GM13977 (cell line): ENCODE measurements at regions not wholly inside any gene's neighbourhood (a gene's known extent, or its start where the extent isn't known, plus 50 kb on each side); places are given as distances from the start of the nearest gene placed in this dataset.

Experiments used
- DNase-seq: peaks from one replicate; pipeline ENCODE4 v3.0.0; 2012; ENCODE audit warnings: low spot score
- in situ Hi-C: fragments of 300-500 bp; cut with MboI; formaldehyde crosslinking; loops from one replicate; pipeline ENCODE4 v1.12.0; 2022; ENCODE audit warnings: low sequenced_read_pairs, low pct_unique_long_range_greater_than_20kb, mixed read lengths, inconsistent platforms; ENCODE audit not compliant: unreplicated experiment
- TF ChIP-seq, protein P1 (sequence below): IDR thresholded peaks from 2 replicates; pipeline ENCODE4 v1.5.1; 2012; ENCODE audit warnings: mild to moderate bottlenecking, control low read depth; ENCODE audit not compliant: insufficient read depth; ENCODE audit errors: extremely low read depth, missing control alignments

DNA sequence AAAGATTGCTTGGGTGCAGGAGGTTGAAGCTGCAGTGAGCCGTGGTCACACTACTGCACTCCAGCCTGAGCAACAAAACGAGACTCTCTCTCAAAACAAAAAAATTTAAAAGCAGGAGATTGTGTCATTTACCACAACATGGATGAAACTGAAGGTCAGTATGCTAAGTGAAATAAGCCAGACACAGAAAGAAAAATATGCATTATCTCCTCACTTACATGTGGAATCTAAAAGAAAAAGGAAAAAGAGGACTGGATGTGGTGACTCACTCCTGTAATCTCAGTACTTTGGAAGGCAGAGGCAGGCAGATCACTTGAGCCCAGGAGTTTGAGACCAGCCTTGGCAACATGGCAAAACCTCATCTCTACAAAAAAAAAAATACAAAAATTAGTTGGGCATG, 146.8 kb upstream of the DAPK1 start:
- in situ Hi-C loops, result no loop called here
- no peak for DNase-seq
- TF ChIP-seq, protein P1, sequence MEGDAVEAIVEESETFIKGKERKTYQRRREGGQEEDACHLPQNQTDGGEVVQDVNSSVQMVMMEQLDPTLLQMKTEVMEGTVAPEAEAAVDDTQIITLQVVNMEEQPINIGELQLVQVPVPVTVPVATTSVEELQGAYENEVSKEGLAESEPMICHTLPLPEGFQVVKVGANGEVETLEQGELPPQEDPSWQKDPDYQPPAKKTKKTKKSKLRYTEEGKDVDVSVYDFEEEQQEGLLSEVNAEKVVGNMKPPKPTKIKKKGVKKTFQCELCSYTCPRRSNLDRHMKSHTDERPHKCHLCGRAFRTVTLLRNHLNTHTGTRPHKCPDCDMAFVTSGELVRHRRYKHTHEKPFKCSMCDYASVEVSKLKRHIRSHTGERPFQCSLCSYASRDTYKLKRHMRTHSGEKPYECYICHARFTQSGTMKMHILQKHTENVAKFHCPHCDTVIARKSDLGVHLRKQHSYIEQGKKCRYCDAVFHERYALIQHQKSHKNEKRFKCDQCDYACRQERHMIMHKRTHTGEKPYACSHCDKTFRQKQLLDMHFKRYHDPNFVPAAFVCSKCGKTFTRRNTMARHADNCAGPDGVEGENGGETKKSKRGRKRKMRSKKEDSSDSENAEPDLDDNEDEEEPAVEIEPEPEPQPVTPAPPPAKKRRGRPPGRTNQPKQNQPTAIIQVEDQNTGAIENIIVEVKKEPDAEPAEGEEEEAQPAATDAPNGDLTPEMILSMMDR, result no peak

DNA sequence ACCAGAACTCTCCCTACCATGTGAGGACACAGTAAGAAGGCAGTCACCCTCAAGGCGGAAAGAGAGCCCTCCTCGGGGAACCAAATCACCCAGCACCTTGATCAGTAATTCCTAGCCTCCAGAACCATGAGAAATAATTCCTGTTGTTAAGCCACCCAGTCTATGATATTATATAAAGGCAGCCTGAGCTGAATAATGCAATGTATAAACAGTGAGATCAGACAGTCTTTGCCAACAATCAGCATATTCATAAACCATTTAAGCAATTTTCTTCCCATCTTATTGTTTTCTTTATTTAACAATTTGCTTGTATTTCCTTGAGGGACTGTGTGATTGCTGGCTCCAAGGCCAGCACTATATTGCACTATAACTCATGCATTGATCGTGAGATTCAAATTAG, 144.4 kb upstream of the DAPK1 start:
- TF ChIP-seq, protein P1, result no peak
- no peak for DNase-seq
- in situ Hi-C loops, result no loop called here

DNA sequence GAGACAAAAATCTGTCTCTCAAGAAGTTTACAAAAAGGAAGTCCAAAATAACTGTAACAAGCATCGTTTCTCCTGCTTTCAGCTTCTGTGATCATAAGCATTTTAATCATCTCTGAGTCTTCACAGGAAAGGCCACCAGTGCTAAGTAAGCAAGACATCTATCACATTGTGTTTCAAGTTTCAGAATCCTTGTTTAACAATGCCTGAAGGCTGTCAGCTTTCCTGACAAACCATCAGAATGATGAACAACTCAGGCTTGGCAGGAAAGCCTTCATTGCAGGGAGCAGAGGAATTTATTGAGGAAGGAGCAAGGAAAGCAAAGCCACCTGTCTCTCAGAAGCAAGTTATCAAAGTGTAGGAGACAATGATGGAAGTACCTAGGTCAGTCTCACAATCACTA, 143.5 kb upstream of the DAPK1 start:
- TF ChIP-seq, protein P1, result no peak

DNA sequence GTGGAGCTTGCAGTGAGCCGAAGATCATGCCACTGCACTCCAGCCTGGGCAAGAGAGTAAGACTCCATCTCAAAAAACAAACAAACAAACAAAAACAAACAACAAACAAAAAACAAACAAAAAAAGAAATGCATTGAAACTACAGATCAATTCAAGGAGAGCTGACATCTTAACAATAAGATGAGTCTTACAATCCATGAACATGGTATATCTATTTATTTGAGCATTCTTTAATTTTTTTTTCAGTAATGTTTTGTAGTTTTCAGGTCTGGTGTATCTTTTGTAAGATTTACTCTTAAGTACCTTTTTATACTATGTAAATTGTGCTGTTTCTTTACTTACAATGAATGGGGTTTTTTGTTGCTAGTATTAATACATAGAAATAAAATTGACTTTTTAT, 140.1 kb upstream of the DAPK1 start:
- in situ Hi-C loops, result no loop called here
- TF ChIP-seq, protein P1, result no peak
- DNase-seq, result no peak

More for the DNA sequence above, 143.5 kb upstream of the DAPK1 start:
- no peak for DNase-seq
- in situ Hi-C loops, result no loop called here

DNA sequence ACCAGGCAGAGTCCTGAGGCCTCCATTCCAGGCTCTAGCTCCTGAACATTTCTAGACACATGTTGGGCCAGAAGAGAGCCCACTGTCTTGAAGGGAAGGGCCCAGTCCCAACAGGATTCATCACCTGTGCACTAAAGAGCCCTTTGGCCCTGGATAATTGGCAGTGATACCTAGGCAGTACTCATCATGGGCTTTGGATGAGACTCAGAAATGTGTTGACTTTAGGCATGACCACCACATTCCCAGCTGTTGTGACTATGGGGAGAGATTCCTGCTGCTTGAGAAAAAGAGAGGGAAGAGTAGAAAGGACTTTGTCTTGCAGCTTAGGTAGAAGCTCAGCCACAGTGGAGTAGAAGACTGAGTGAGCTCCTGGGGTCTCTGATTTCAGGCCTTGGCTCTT, 138.4 kb upstream of the DAPK1 start:
- in situ Hi-C loops, result no loop called here
- no peak for DNase-seq
- TF ChIP-seq, protein P1, result no peak

DNA sequence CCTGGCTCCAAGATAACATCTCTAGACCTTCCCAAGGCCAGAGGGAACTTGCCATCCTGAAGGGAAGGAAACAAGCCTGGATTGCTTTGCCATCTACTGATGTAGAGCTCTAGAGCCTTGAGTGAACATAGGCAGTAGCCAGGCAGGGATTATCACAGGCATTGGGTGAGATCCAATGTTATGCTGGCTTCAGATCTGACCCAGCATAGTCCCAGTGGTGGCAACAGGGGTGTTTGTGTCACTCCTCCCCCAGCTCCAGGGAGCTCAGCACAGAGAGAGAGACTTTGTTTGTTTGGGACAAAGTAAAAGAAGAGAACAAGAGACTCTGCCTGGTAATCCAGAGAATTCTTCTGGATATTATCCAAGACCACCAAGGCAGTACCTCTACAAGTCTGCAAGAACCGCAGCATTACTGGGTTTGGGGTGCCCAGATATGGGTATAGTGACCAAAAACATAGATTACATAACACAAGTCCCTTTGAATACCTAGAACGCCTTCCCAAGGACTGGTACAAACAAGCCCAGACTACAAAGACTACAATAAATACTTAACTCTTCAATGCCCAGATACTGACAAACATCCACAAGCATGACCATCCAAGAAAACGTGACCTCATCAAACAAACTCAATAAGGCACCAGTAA, 137.6 kb upstream of the DAPK1 start:
- no peak for DNase-seq
- TF ChIP-seq, protein P1, result no peak
- in situ Hi-C loops, result no loop called here

DNA sequence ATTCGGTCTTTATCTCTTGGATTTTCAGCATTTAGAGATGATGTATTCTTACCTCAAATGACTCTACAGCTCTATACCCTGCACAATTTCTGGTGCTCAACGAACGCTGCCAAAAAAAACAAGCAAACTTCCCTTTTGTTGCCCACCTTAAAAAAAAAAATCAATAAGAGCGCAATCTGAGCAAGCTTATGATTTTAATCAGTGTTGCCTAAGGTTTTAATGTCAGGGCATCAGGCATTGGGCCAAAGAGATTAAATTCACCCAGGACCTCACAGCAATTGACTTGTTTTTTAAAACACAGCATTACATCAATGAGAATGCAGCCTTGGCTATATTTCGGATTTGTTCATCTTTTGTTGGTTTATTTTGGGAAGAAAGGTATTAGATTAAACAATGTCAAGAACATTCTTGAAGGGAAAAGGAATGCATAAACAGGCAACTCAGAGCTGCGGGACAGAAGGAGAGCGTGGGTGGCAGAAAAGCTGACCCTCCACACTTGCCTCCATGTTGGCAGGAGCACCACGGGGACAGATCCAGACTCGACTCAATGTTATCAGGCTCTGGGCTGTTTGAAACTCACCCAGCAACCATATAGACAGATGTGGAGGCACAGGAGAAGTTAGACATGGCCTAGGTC, 127.5 kb upstream of the DAPK1 start:
- in situ Hi-C loops, result no loop called here
- DNase-seq, result no peak
- TF ChIP-seq, protein P1, result no peak
